Keratinocyte (primary cell): ENCODE measurements at regions not wholly inside any gene's neighbourhood (a gene's known extent, or its start where the extent isn't known, plus 50 kb on each side); places are given as distances from the start of the nearest gene placed in this dataset.

ENCODE experiments used
- DNase-seq: peaks from one replicate; pipeline ENCODE4 v3.0.0-alpha.2; 2011; ENCODE audit warnings: low read depth, missing footprints, low spot score
- FAIRE-seq: peaks from 2 replicates; lab custom pipeline; 2011; peaks lifted over from hg19 to GRCh38; lab: Jason Lieb, UNC
- H2AFZ ChIP-seq: 2 replicates; pipeline ENCODE4 v1.6.0; 2012; ENCODE audit warnings: low read length, control low read depth, inconsistent platforms; ENCODE audit not compliant: control insufficient read depth
- H3K27ac ChIP-seq: 2 replicates; pipeline ENCODE4 v1.5.1; 2011; ENCODE audit warnings: low read length; ENCODE audit not compliant: control insufficient read depth, insufficient read depth
- H3K27me3 ChIP-seq: 3 replicates; pipeline ENCODE4 v1.6.0; 2011; ENCODE audit warnings: low read length; ENCODE audit not compliant: control insufficient read depth, insufficient read depth; ENCODE audit errors: extremely low read depth
- H3K36me3 ChIP-seq, 2 experiments: 2 replicates in 1 of 2; 3 replicates in 1 of 2; pipeline ENCODE4 v1.5.1; 2011; ENCODE audit warnings: low read length in 2 of 2, mild to moderate bottlenecking in 1 of 2; ENCODE audit not compliant: control insufficient read depth in 2 of 2, insufficient read depth in 2 of 2; ENCODE audit errors: extremely low read depth in 1 of 2
- H3K4me1 ChIP-seq: 3 replicates; pipeline ENCODE4 v1.5.1; 2011; ENCODE audit warnings: low read length; ENCODE audit not compliant: control insufficient read depth, insufficient read depth; ENCODE audit errors: extremely low read depth
- H3K4me2 ChIP-seq: 3 replicates; pipeline ENCODE4 v1.6.0; 2011; ENCODE audit warnings: low read depth, low read length; ENCODE audit not compliant: control insufficient read depth, insufficient read depth; ENCODE audit errors: extremely low read depth
- H3K4me3 ChIP-seq, 3 experiments: fragments of 200-600 bp in 1 of 3; sonication (generic) in 1 of 3; 2 replicates in 2 of 3; 3 replicates in 1 of 3; pipeline ENCODE4 v1.5.1; 2011 to 2016; ENCODE audit warnings: low read length in 3 of 3, mild to moderate bottlenecking in 3 of 3, control low read depth in 2 of 3, inconsistent platforms in 1 of 3, low read depth in 1 of 3, mixed read lengths in 1 of 3, mixed run types in 1 of 3, moderate library complexity in 1 of 3; ENCODE audit not compliant: control insufficient read depth in 2 of 3, insufficient read depth in 2 of 3; ENCODE audit errors: extremely low read depth in 1 of 3
- H3K79me2 ChIP-seq: 2 replicates; pipeline ENCODE4 v1.6.0; 2012; ENCODE audit warnings: low read length; ENCODE audit not compliant: control insufficient read depth, insufficient read depth
- H3K9ac ChIP-seq: 3 replicates; pipeline ENCODE4 v1.6.0; 2011; ENCODE audit warnings: low read length; ENCODE audit not compliant: control insufficient read depth, insufficient read depth; ENCODE audit errors: extremely low read depth
- H3K9me1 ChIP-seq: 3 replicates; pipeline ENCODE4 v1.6.0; 2011; ENCODE audit warnings: low read length; ENCODE audit not compliant: control insufficient read depth, insufficient read depth; ENCODE audit errors: extremely low read depth
- H3K9me3 ChIP-seq: 2 replicates; pipeline ENCODE4 v1.5.1; 2012; ENCODE audit warnings: low read depth, low read length; ENCODE audit not compliant: control insufficient read depth
- H4K20me1 ChIP-seq: 3 replicates; pipeline ENCODE4 v1.6.0; 2011; ENCODE audit warnings: low read length; ENCODE audit not compliant: control insufficient read depth, insufficient read depth; ENCODE audit errors: extremely low read depth
- EZH2 ChIP-seq: IDR thresholded peaks from one replicate; pipeline ENCODE4 v1.6.1; 2012; ENCODE audit warnings: inconsistent platforms, mild to moderate bottlenecking, low read length, moderate library complexity
- dilution Hi-C: fragments of 300-500 bp; cut with MboI; formaldehyde crosslinking; loops from one replicate; pipeline ENCODE4 v1.7.0; 2020; ENCODE audit warnings: low sequenced_read_pairs; ENCODE audit not compliant: extremely low pct_ligation_motif_present
- TF ChIP-seq, protein P1 (sequence below), 3 experiments: IDR thresholded peaks in 1 of 3; conservative IDR thresholded peaks in 1 of 3; optimal IDR thresholded peaks in 1 of 3; 2 replicates in 2 of 3; 3 replicates in 1 of 3; pipeline versions ENCODE3 to v1.5.1; 2011; ENCODE audit warnings: low read length in 3 of 3, mild to moderate bottlenecking in 3 of 3, moderate library complexity in 2 of 3, control low read depth in 1 of 3, inconsistent platforms in 1 of 3; ENCODE audit not compliant: insufficient read depth in 2 of 3; ENCODE audit errors: extremely low read depth in 1 of 3

DNA sequence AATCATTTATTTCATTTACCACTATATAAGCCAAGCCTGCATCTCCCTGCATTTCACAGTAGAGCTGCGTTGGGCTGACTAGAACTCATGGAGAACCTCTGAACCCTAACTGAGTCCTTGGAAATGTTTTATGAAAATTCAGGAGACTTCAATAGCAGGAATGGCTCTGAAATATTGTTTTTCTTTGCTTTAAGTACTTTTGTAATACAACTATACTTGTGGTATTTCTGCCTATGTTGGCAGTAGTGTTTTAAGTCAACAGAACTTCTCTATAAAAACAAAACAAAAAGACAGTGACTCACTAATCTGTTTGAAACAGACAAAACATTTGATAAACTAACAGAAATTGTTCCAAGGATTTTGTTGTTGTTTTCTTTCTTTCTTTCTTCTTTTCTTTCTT, 489.2 kb upstream of the MEF2C start:
- H2AFZ ChIP-seq = no peak overlapping the region
- dilution Hi-C loops = no loop called here

DNA sequence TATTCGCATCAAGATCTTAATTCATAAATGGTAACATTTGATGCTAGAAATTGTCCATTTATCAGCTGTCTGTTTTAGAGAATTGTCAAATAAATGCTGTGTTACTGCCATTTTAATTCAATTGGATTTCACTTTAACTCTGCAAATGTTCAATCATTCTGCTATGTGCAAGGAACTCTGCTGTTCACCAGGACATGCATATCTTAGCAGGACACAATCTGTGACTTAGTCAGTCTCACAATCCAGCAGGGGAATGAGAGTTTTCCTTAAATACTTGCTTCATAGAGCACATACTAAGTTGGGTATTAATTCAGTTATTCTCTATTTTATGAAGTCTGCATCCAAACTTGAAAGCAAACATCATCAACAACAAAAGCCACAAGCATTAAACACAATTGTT, 488.7 kb upstream of the MEF2C start:
- H3K4me3 ChIP-seq = no peak overlapping the region
- H3K36me3 ChIP-seq = no peaks in the 10 kb centered on the region
- H4K20me1 ChIP-seq = no peaks in the 10 kb centered on the region
- TF ChIP-seq, protein P1, sequence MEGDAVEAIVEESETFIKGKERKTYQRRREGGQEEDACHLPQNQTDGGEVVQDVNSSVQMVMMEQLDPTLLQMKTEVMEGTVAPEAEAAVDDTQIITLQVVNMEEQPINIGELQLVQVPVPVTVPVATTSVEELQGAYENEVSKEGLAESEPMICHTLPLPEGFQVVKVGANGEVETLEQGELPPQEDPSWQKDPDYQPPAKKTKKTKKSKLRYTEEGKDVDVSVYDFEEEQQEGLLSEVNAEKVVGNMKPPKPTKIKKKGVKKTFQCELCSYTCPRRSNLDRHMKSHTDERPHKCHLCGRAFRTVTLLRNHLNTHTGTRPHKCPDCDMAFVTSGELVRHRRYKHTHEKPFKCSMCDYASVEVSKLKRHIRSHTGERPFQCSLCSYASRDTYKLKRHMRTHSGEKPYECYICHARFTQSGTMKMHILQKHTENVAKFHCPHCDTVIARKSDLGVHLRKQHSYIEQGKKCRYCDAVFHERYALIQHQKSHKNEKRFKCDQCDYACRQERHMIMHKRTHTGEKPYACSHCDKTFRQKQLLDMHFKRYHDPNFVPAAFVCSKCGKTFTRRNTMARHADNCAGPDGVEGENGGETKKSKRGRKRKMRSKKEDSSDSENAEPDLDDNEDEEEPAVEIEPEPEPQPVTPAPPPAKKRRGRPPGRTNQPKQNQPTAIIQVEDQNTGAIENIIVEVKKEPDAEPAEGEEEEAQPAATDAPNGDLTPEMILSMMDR (optimal IDR thresholded peaks at IDR 0.05 in 1 of 3, IDR thresholded peaks at IDR 0.05 in 1 of 3, conservative IDR thresholded peaks at IDR 0.05 in 1 of 3; ENCODE audit: extremely low read depth in 1 of 3, insufficient read depth in 2 of 3, low read length in 3 of 3) = no peak
- TF ChIP-seq EZH2 = no peak
- FAIRE-seq (no peak), DNase-seq (no peak)
- H3K4me1 ChIP-seq = no peaks in the 10 kb centered on the region
- H3K4me2 ChIP-seq = no peak overlapping the region
- H3K27ac ChIP-seq = no peak overlapping the region
- H3K9me3 ChIP-seq = no peaks in the 10 kb centered on the region
- H3K9me1 ChIP-seq = no peaks in the 10 kb centered on the region
- H3K9ac ChIP-seq = no peak overlapping the region
- no peaks in the 10 kb centered on the region for H3K27me3 ChIP-seq
- no peak overlapping the region for H2AFZ ChIP-seq
- dilution Hi-C loops = no loop called here
- H3K79me2 ChIP-seq = no peaks in the 10 kb centered on the region

More for the DNA sequence above, 489.2 kb upstream of the MEF2C start:
- H3K4me3 ChIP-seq = no peak overlapping the region
- TF ChIP-seq EZH2 = no peak
- TF ChIP-seq, protein P1 (optimal IDR thresholded peaks at IDR 0.05 in 1 of 3, IDR thresholded peaks at IDR 0.05 in 1 of 3, conservative IDR thresholded peaks at IDR 0.05 in 1 of 3; ENCODE audit: extremely low read depth in 1 of 3, insufficient read depth in 2 of 3, low read length in 3 of 3) = no peak
- H3K4me1 ChIP-seq = no peaks in the 10 kb centered on the region
- no peak for DNase-seq
- FAIRE-seq = no peak
- H3K79me2 ChIP-seq = no peaks in the 10 kb centered on the region
- H3K9me3 ChIP-seq = no peaks in the 10 kb centered on the region
- no peaks in the 10 kb centered on the region for H3K27me3 ChIP-seq
- no peak overlapping the region for H3K4me2 ChIP-seq
- H3K9ac ChIP-seq = no peak overlapping the region
- no peaks in the 10 kb centered on the region for H3K9me1 ChIP-seq
- H3K36me3 ChIP-seq = no peaks in the 10 kb centered on the region
- no peaks in the 10 kb centered on the region for H4K20me1 ChIP-seq
- no peak overlapping the region for H3K27ac ChIP-seq
